Activated CD8-positive, alpha-beta memory T cell treated with anti-CD3 and anti-CD28 coated beads for 36 hours (primary cell): ENCODE measurements at regions not wholly inside any gene's neighbourhood (a gene's known extent, or its start where the extent isn't known, plus 50 kb on each side); places are given as distances from the start of the nearest gene placed in this dataset.

Source experiments
- CTCF ChIA-PET: fragments of 350-600 bp; sonication (Branson Sonifier 250); formaldehyde crosslinking; loops from one replicate; lab custom pipeline; 2021; ENCODE audit warnings: antibody characterized with exemption; lab: Charles Lee
- POLR2A ChIA-PET: fragments of 350-600 bp; sonication (Branson Sonifier 250); formaldehyde crosslinking; loops from one replicate; lab custom pipeline; 2021; ENCODE audit warnings: antibody characterized with exemption; lab: Charles Lee

GRCh38 chr13:90142251-90142650 lies 1205.2 kb upstream of the MIR17HG start:
- POLR2A ChIA-PET, result no interaction called here

GRCh38 chr13:90154311-90154960 lies 1193.1 kb upstream of the MIR17HG start:
- ChIA-PET CTCF (no interaction called here), POLR2A (no interaction called here)

More at GRCh38 chr13:90142251-90142650, 1205.2 kb upstream of the MIR17HG start:
- CTCF ChIA-PET, result no interaction called here

GRCh38 chr13:90156390-90156789 lies 1191.1 kb upstream of the MIR17HG start:
- ChIA-PET POLR2A (no interaction called here), CTCF (no interaction called here)

- POLR2A ChIA-PET, result no interaction called here
Observed at GRCh38 chr13:90168953-90169352, 1178.5 kb upstream of the MIR17HG start.

GRCh38 chr13:90170208-90170607 lies 1177.3 kb upstream of the MIR17HG start:
- CTCF ChIA-PET, result no interaction called here
- POLR2A ChIA-PET, result no interaction called here

More at GRCh38 chr13:90168953-90169352, 1178.5 kb upstream of the MIR17HG start:
- CTCF ChIA-PET, result no interaction called here

- POLR2A ChIA-PET, result no interaction called here
Observed at GRCh38 chr13:90171649-90172048, 1175.8 kb upstream of the MIR17HG start.

GRCh38 chr13:90177512-90177911 lies 1170.0 kb upstream of the MIR17HG start:
- ChIA-PET POLR2A (no interaction called here), CTCF (no interaction called here)

More at GRCh38 chr13:90171649-90172048, 1175.8 kb upstream of the MIR17HG start:
- CTCF ChIA-PET, result no interaction called here

- ChIA-PET POLR2A (no interaction called here), CTCF (no interaction called here)
Observed at GRCh38 chr13:90184355-90184754, 1163.1 kb upstream of the MIR17HG start.

- ChIA-PET POLR2A (no interaction called here), CTCF (no interaction called here)
Observed at GRCh38 chr13:90185734-90186133, 1161.8 kb upstream of the MIR17HG start.

GRCh38 chr13:90187478-90188350 lies 1159.8 kb upstream of the MIR17HG start:
- CTCF ChIA-PET, result no interaction called here
- POLR2A ChIA-PET, result no interaction called here

- CTCF ChIA-PET, result no interaction called here
- POLR2A ChIA-PET, result no interaction called here
Observed at GRCh38 chr13:90188351-90188636, 1159.2 kb upstream of the MIR17HG start.

- ChIA-PET CTCF (no interaction called here), POLR2A (no interaction called here)
Observed at GRCh38 chr13:90197722-90198121, 1149.8 kb upstream of the MIR17HG start.

- ChIA-PET CTCF (no interaction called here), POLR2A (no interaction called here)
Observed at GRCh38 chr13:90201202-90201601, 1146.3 kb upstream of the MIR17HG start.

GRCh38 chr13:90201676-90202460 lies 1145.6 kb upstream of the MIR17HG start:
- POLR2A ChIA-PET, result no interaction called here
- CTCF ChIA-PET, result no interaction called here

GRCh38 chr13:90205081-90205480 lies 1142.4 kb upstream of the MIR17HG start:
- CTCF ChIA-PET, result no interaction called here
- POLR2A ChIA-PET, result no interaction called here

- ChIA-PET POLR2A (no interaction called here), CTCF (no interaction called here)
Observed at GRCh38 chr13:90205911-90206310, 1141.6 kb upstream of the MIR17HG start.

GRCh38 chr13:90217275-90217674 lies 1130.2 kb upstream of the MIR17HG start:
- CTCF ChIA-PET, result interaction anchor here (0.6 kb wide), 1 partner anchor 9 kb away, joined by 3 read pairs; no protein-coding TSS in a partner anchor
- POLR2A ChIA-PET, result no interaction called here

GRCh38 chr13:90222758-90223157 lies 1124.7 kb upstream of the MIR17HG start:
- POLR2A ChIA-PET, result no interaction called here
- CTCF ChIA-PET, result no interaction called here

- POLR2A ChIA-PET, result no interaction called here
Observed at GRCh38 chr13:90230311-90230710, 1117.2 kb upstream of the MIR17HG start.

GRCh38 chr13:90232291-90232690 lies 1115.2 kb upstream of the MIR17HG start:
- POLR2A ChIA-PET, result no interaction called here
- CTCF ChIA-PET, result no interaction called here

More at GRCh38 chr13:90230311-90230710, 1117.2 kb upstream of the MIR17HG start:
- CTCF ChIA-PET, result no interaction called here
